Esophagus squamous epithelium (tissue), 5 donors: ENCODE measurements at regions not wholly inside any gene's neighbourhood (a gene's known extent, or its start where the extent isn't known, plus 50 kb on each side); places are given as distances from the start of the nearest gene placed in this dataset.
"Not testable (repeated sequence)": the region's sequence is repeated elsewhere in the genome, so short reads cannot be mapped to it uniquely, and the experiment has no call there.

Source experiments
- DNase-seq: peaks from one replicate; lab custom pipeline; 2025; lab: John Stamatoyannopoulos, UW
- H3K27ac ChIP-seq, 4 donors: fragments of 200-600 bp; sonication (generic); one replicate each; pipeline ENCODE4 v1.5.1; 2016 to 2019; ENCODE audit warnings: mild to moderate bottlenecking in 1 of 4
- H3K27me3 ChIP-seq, 4 donors: fragments of 200-600 bp; sonication (generic); 1 replicate in 3 of 4; 2 replicates in 1 of 4; pipeline versions ENCODE4 v1.5.1 to v1.6.0; 2017 to 2021; ENCODE audit warnings: antibody characterized with exemption in 1 of 4
- H3K36me3 ChIP-seq, 3 donors: fragments of 200-600 bp; sonication (generic); one replicate each; pipeline ENCODE4 v1.5.1; 2016 to 2019
- H3K4me1 ChIP-seq, 3 donors: fragments of 200-600 bp; sonication (generic); one replicate each; pipeline ENCODE4 v1.5.1; 2017 to 2019
- H3K4me3 ChIP-seq, 4 donors: fragments of 200-600 bp; sonication (generic); 1 replicate in 3 of 4; 2 replicates in 1 of 4; pipeline ENCODE4 v1.5.1; 2016 to 2019; ENCODE audit warnings: mild to moderate bottlenecking in 2 of 4, moderate library complexity in 1 of 4
- H3K9me3 ChIP-seq, 3 donors: fragments of 200-600 bp; sonication (generic); one replicate each; pipeline ENCODE4 v1.5.1; 2016 to 2019
- POLR2A ChIP-seq, 4 donors: fragments of 450-650 bp; IDR thresholded peaks; one replicate each; pipeline ENCODE4 v1.6.1; 2017; ENCODE audit warnings: antibody characterized with exemption in 4 of 4, mild to moderate bottlenecking in 4 of 4, moderate library complexity in 3 of 4
- WGBS, 2 donors: methylation state at CpG; one replicate each; pipeline ENCODE4 v1.1.5; 2018; 5-methylcytosine and 5-hydroxymethylcytosine counted together
- intact Hi-C: fragments of 100-400 bp; cut with DNase I; formaldehyde crosslinking; loops from one replicate; pipeline ENCODE4 v1.15.0; 2022
- donor health status: DM: yes; HTN: yes; CAD: no.

DNA sequence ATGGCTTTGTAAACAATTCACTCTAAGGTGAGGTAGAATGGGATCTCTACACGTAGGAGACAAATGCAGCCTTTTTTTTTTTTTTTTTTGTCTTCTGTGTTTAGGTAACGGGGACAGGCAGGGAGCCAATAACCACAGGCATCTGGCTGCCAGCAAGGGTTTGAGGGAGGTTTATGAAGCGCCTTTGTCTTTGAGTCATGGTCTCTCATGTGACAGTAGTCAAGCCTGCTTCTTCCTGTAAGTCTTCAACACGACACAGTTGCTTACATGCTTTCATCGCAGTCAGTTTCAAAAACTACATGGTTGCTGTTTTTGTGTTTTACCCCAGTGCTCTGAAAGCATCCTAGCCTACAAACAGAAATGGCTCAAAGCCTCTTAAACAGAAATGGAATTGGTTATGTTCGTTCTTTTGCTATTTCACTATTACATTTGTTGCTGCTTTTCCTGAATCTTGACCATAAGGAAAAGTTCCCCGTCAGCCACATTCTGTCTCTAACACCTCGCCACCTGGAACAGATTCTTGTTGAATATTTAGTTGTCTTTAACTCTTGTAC lies 127.8 kb upstream of the METTL14 start:
- DNase-seq, result no peak
- 34 to 39% methylated on average over 6 to 7 of the region's 8 CpGs for WGBS, 2 donors
- TF ChIP-seq POLR2A (IDR thresholded peaks at IDR 0.05), result no peak
- Histone ChIP-seq H3K4me1 (no peaks in the 10 kb centered on the region), H3K36me3 (no peaks in the 10 kb centered on the region), H3K27ac (no peak overlapping the region), H3K4me3 (no peak overlapping the region), H3K27me3 (no peaks in the 10 kb centered on the region), H3K9me3 (no peaks in the 10 kb centered on the region)
- intact Hi-C loops, result no loop called here

DNA sequence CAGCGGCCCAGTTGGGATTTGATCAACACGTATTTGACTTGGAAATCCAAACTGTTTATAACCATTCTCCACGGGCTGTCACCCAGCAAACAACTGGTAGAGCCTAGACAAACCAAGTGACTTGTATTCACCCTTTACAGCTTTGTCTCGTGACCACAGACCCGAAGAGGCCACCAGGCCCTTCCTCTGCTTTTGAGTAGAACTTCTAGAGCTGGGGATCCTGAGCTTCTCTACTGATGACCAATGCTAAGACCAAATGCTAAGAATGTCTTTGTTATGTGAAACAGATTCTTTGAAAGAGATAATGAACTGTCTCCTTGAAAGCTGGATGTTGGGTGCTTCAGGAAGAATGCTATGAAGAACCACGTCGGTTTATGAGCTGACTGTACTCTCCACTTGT lies 127.0 kb upstream of the METTL14 start:
- H3K4me3 ChIP-seq, intact Hi-C loops, H3K9me3 ChIP-seq, DNase-seq, H3K36me3 ChIP-seq, H3K27ac ChIP-seq, H3K4me1 ChIP-seq, H3K27me3 ChIP-seq: not testable (repeated sequence)
- WGBS, 2 donors, result 58 to 71% methylated on average over 1 to 3 of the region's 7 CpGs

DNA sequence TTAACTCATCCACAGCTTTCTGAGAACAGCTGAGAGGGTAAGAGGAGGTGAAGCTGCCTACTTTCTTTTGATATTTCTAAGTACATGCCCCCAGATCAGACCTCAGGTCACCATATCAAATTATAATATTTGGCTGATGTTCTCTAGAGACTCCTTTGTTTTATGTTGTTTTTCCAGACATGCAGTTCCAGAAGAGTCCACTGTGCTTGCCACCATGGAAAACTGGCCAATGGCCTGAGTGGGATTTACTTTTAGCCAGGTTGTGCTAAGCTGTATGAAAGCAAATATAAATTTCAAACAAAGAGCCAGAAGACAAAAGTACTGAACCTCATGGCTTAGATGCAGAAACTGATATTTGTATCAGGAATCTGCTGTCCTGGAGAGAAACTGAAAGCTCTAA lies 123.6 kb upstream of the METTL14 start:
- DNase-seq, H3K4me1 ChIP-seq, H3K9me3 ChIP-seq, H3K36me3 ChIP-seq, H3K27ac ChIP-seq, H3K4me3 ChIP-seq, intact Hi-C loops, H3K27me3 ChIP-seq: not testable (repeated sequence)

DNA sequence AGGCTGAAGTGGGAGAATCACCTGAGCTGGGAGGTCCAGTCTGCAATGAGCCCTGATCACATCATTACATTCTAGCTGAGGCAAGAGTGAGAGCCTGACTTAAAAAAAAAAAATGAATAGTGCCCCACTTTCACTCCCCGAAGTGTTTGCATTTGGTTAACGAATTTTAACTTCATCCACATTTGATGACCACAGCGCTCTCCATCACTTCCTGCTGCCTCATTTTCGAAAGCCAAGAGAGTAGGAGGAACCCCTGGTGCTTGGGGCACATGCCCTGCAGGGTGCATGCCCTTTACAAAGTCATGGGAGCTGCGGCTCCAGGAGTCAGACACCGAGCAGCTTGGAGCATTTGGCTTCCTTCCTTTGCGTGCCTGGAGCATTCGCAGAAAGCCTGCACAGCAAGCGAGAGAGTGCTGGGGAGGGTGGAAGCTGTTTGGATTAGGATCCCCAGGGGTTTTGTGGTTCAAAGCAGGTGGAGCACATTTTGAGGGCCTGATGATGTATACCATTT lies 119.1 kb upstream of the METTL14 start:
- 21 to 43% methylated on average over 3 to 8 of the region's 9 CpGs for WGBS, 2 donors

DNA sequence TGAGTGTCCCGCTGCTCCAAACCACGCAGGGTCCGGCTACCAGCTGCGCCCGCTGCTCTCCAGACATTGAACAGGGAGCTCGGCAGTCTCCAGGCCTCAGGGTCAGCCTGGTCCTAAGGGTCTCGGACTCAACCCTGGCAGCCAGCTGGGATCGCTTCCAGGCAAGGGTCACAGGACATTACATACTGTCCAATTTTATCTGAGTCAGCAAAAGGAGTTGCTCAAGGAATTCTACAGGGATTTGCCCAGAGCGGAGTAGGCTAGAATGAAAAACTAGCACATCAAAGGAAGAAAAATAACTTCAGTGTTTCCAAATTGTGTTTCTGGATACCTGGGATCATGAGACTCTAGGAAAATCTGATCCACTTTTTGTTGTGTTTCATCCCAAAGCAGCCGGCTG lies 112.2 kb upstream of the METTL14 start:
- H3K27me3 ChIP-seq, DNase-seq, H3K9me3 ChIP-seq, H3K27ac ChIP-seq, intact Hi-C loops, H3K36me3 ChIP-seq, H3K4me3 ChIP-seq, H3K4me1 ChIP-seq: not testable (repeated sequence)
- 89% methylated on average over 2 to 9 of the region's 10 CpGs for WGBS, 2 donors

More for the DNA sequence above, 119.1 kb upstream of the METTL14 start:
- intact Hi-C loops, H3K36me3 ChIP-seq, H3K4me3 ChIP-seq, H3K9me3 ChIP-seq, DNase-seq, H3K4me1 ChIP-seq, H3K27ac ChIP-seq, H3K27me3 ChIP-seq: not testable (repeated sequence)

DNA sequence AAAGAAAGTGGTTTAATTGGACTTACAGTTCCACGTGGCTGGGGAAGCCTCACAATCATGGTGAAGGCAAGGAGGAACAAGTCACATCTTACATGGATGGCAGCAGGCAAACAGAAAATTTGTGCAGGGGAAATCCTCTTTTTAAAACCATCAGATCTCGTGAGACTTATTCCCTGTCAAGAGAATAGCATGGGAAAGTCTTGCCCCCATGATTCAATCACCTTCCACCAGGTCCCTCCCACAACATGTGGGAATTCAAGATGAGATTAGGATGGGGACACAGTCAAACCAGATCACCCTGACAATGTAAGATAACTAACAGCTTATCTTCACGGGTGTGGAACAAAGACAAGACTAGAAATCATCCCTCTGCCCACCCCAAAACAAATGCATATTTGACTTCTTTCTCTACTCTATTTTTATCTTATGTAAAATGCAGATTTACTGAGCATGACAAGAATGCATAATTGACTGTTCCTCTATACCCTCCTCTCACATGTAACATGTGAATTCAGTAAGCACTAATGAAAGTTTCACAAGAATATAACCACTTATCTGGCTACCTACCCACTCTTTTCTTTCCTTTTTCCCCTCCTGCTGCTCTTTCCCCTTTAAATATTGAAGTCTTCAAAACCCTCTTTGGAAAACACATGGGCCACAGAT lies 110.8 kb upstream of the METTL14 start:
- H3K27me3 ChIP-seq, H3K9me3 ChIP-seq, H3K4me1 ChIP-seq, H3K27ac ChIP-seq, DNase-seq, intact Hi-C loops, H3K36me3 ChIP-seq, H3K4me3 ChIP-seq: not testable (repeated sequence)
- WGBS, 2 donors, result 27 to 50% methylated on average over 3 of the region's 3 CpGs

DNA sequence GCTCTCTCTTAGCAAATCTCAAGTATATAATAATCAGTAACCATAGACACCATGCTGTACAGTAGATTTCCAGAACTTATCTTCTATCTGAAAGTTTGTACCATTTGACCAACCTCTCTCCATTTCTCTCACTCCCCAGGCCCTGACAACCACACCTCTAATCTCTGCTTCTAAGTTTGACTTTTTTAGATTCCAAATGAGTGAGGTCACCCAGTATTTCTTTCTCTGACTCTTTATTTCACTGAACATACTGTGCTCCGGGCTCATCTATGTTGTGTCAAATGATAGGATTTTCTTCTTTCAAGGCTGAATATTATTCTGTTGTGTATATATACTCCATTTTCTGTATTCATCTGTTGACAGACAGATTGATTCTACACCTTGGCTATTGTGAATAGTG lies 110.1 kb upstream of the METTL14 start:
- WGBS, 2 donors, result 67 to 69% methylated on average over 1 of the region's 1 CpG
- intact Hi-C loops, H3K36me3 ChIP-seq: not testable (repeated sequence)

DNA sequence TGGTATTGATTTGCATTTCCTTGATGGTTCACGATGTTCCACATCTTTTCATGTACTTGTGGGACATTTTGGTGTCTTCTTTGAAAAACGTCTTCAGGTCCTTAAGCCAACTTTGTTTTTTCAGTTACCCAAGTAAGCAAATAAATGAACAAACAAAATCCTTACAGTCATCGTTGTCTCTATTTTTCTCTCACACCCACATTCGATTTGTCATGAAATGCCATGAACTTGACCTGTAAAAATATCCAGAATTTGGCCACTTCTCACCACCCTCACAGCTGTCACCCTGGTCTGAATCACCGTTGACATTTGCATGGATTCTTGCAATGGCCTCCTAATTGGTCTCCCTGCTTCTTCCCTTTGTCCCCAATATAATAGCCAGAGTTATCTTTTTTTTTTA lies 109.5 kb upstream of the METTL14 start:
- WGBS, 2 donors, result 69 to 74% methylated on average over 5 of the region's 5 CpGs
- intact Hi-C loops, H3K4me3 ChIP-seq, H3K36me3 ChIP-seq, H3K27me3 ChIP-seq, DNase-seq, H3K4me1 ChIP-seq, H3K9me3 ChIP-seq, H3K27ac ChIP-seq: not testable (repeated sequence)

More for the DNA sequence above, 110.1 kb upstream of the METTL14 start:
- H3K27ac ChIP-seq, H3K4me3 ChIP-seq, H3K4me1 ChIP-seq, H3K27me3 ChIP-seq, DNase-seq, H3K9me3 ChIP-seq: not testable (repeated sequence)

DNA sequence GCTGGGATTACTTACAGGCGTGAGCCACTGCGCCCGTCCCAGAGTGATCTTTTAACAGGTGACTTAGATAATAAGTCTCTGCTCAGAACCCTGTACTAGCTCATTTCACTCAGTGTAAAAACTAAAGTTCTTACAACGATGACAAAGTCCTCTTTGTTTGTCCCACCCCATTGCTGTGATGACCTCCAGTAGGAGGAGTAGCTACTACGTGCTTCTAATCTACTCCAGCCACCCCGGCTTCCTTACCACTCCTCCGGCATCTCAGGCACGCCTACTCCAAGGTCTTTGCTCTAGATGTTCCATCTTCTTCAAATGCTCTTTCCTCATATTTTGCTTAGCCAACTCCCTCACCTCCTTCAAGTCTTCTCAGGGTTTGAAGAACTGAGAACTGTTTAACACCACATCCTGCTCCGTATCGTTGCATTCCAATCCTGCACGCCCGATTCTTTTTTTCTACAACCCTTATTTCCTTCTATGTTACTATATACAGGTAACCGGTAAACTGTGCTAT lies 108.4 kb upstream of the METTL14 start:
- 87 to 90% methylated on average over 9 of the region's 13 CpGs for WGBS, 2 donors
- H3K27ac ChIP-seq, intact Hi-C loops, H3K36me3 ChIP-seq, H3K9me3 ChIP-seq, H3K4me3 ChIP-seq, H3K4me1 ChIP-seq, DNase-seq, H3K27me3 ChIP-seq: not testable (repeated sequence)
